ENCODE measurements at regions not wholly inside any gene's neighbourhood (a gene's known extent, or its start where the extent isn't known, plus 50 kb on each side); places are given as distances from the start of the nearest gene placed in this dataset.

GRCh38 chr6:92160226-92160625 is 1259.1 kb downstream of the EPHA7 start:
- no peak overlapping the region for H3K27ac ChIP-seq (ENCODE audit: low read depth, low read length, poor library complexity, severe bottlenecking)
- no peak for DNase-seq (ENCODE audit: low spot score)
- H3K36me3 ChIP-seq (ENCODE audit: insufficient read depth, low read length, poor library complexity, severe bottlenecking), result no peaks in the 10 kb centered on the region
- no peak overlapping the region for H3K4me3 ChIP-seq (ENCODE audit: low read depth, low read length, poor library complexity, severe bottlenecking)
- H3K27me3 ChIP-seq (replicated peaks; ENCODE audit: insufficient read depth, low read depth, low read length, poor library complexity), result no peaks in the 10 kb centered on the region
- CTCF ChIA-PET, result no interaction called here
- intact Hi-C loops (cut with micrococcal nuclease; ENCODE audit: unreplicated experiment), result no loop called here
- no peaks in the 10 kb centered on the region for H3K9me3 ChIP-seq (ENCODE audit: low read depth, low read length, poor library complexity, severe bottlenecking)
- BruUV-seq (replicated peaks), result no TSS peak
- no peaks in the 10 kb centered on the region for H3K4me1 ChIP-seq (ENCODE audit: insufficient read depth, low read length, poor library complexity, severe bottlenecking)
- POLR2A ChIA-PET (ENCODE audit: low non-redundant PET), result no interaction called here
- no peak for TF ChIP-seq EZH2 (IDR thresholded peaks at IDR 0.05; ENCODE audit: borderline replicate concordance, low read depth, low read length, poor library complexity, severe bottlenecking)
- TF ChIP-seq, protein P1, sequence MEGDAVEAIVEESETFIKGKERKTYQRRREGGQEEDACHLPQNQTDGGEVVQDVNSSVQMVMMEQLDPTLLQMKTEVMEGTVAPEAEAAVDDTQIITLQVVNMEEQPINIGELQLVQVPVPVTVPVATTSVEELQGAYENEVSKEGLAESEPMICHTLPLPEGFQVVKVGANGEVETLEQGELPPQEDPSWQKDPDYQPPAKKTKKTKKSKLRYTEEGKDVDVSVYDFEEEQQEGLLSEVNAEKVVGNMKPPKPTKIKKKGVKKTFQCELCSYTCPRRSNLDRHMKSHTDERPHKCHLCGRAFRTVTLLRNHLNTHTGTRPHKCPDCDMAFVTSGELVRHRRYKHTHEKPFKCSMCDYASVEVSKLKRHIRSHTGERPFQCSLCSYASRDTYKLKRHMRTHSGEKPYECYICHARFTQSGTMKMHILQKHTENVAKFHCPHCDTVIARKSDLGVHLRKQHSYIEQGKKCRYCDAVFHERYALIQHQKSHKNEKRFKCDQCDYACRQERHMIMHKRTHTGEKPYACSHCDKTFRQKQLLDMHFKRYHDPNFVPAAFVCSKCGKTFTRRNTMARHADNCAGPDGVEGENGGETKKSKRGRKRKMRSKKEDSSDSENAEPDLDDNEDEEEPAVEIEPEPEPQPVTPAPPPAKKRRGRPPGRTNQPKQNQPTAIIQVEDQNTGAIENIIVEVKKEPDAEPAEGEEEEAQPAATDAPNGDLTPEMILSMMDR (conservative IDR thresholded peaks at IDR 0.05; ENCODE audit: low read depth, low read length), result no peak

- H3K27ac ChIP-seq (ENCODE audit: low read depth, low read length, poor library complexity, severe bottlenecking), result no peak overlapping the region
- CTCF ChIA-PET, result interaction anchor here (0.5 kb wide), 1 partner anchor 10 kb away, joined by 4 read pairs; no protein-coding TSS in a partner anchor
- no peaks in the 10 kb centered on the region for H3K9me3 ChIP-seq (ENCODE audit: low read depth, low read length, poor library complexity, severe bottlenecking)
- H3K27me3 ChIP-seq (replicated peaks; ENCODE audit: insufficient read depth, low read depth, low read length, poor library complexity), result no peaks in the 10 kb centered on the region
- no peak overlapping the region for H3K4me3 ChIP-seq (ENCODE audit: low read depth, low read length, poor library complexity, severe bottlenecking)
- no peaks in the 10 kb centered on the region for H3K4me1 ChIP-seq (ENCODE audit: insufficient read depth, low read length, poor library complexity, severe bottlenecking)
- DNase-seq (ENCODE audit: low spot score), result no peak
- POLR2A ChIA-PET (ENCODE audit: low non-redundant PET), result interaction anchor here (0.8 kb wide), 1 partner anchor 522 kb away, joined by 6 read pairs; no protein-coding TSS in a partner anchor
- H3K36me3 ChIP-seq (ENCODE audit: insufficient read depth, low read length, poor library complexity, severe bottlenecking), result no peaks in the 10 kb centered on the region
- intact Hi-C loops (cut with micrococcal nuclease; ENCODE audit: unreplicated experiment), result no loop called here
- no TSS peak for BruUV-seq (replicated peaks)
- TF ChIP-seq, protein P1 (conservative IDR thresholded peaks at IDR 0.05; ENCODE audit: low read depth, low read length), result no peak
- no peak for TF ChIP-seq EZH2 (IDR thresholded peaks at IDR 0.05; ENCODE audit: borderline replicate concordance, low read depth, low read length, poor library complexity, severe bottlenecking)
These were observed 1260.3 kb downstream of the EPHA7 start for GRCh38 chr6:92159046-92159445.

DNA sequence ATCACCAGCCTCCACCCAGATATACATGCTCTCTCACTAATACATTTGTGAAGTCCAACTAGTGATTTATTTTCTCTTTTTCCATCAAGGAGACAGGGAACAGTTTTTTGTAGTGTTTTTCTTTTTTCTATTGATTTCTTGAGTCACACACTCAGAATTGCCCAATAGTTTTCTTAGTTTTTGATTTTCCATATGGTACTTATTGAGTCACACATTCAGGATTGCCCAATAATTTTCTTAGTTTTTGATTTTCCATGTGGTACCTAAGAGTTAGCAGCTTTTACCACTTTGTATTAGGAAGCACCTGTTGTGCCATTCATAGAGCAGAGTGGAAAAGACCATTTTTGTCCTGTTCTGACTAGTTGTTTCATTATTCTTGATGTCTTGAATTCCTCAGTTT is 1268.8 kb downstream of the EPHA7 start:
- intact Hi-C loops (cut with micrococcal nuclease; ENCODE audit: unreplicated experiment), result no loop called here
- no TSS peak for BruUV-seq (replicated peaks)
- ChIA-PET CTCF (no interaction called here), POLR2A (ENCODE audit: low non-redundant PET) (no interaction called here)
- no peaks in the 10 kb centered on the region for H3K36me3 ChIP-seq (ENCODE audit: insufficient read depth, low read length, poor library complexity, severe bottlenecking)
- H3K9me3 ChIP-seq (ENCODE audit: low read depth, low read length, poor library complexity, severe bottlenecking), result no peaks in the 10 kb centered on the region
- H3K4me1 ChIP-seq (ENCODE audit: insufficient read depth, low read length, poor library complexity, severe bottlenecking), result no peaks in the 10 kb centered on the region
- no peak overlapping the region for H3K27ac ChIP-seq (ENCODE audit: low read depth, low read length, poor library complexity, severe bottlenecking)
- no peak for TF ChIP-seq EZH2 (IDR thresholded peaks at IDR 0.05; ENCODE audit: borderline replicate concordance, low read depth, low read length, poor library complexity, severe bottlenecking)
- TF ChIP-seq, protein P1 (conservative IDR thresholded peaks at IDR 0.05; ENCODE audit: low read depth, low read length), result no peak
- H3K4me3 ChIP-seq (ENCODE audit: low read depth, low read length, poor library complexity, severe bottlenecking), result no peak overlapping the region
- H3K27me3 ChIP-seq (replicated peaks; ENCODE audit: insufficient read depth, low read depth, low read length, poor library complexity), result no peaks in the 10 kb centered on the region
- DNase-seq (ENCODE audit: low spot score), result no peak

Data from A673 (cell line).